SKM-1 (cell line): ENCODE measurements at regions not wholly inside any gene's neighbourhood (a gene's known extent, or its start where the extent isn't known, plus 50 kb on each side); places are given as distances from the start of the nearest gene placed in this dataset.
"Not testable (repeated sequence)": the region's sequence is repeated elsewhere in the genome, so short reads cannot be mapped to it uniquely, and the experiment has no call there.

ENCODE experiments used
- DNase-seq: peaks from one replicate; lab custom pipeline; 2025; ENCODE audit not compliant: unreplicated experiment; lab: John Stamatoyannopoulos, UW

DNA sequence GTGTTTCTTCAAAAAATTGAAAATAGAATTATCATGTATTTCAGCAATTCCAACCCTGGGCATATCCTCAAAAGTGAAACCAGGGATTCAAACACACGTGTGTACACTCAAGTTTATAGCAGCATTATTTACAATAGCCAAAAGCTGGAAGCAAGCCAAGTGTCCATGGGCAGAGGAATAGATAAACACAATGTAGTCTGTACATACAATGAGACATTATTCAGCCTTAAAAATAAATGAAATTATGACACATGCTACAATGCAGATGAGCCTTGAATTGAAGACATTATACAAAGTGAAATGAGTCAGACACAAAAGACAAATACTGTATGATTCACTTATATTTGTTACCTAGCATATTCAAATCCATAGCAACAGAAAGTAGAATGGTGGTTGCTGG is 853.4 kb downstream of the STIM2 start:
- DNase-seq: no peak

DNA sequence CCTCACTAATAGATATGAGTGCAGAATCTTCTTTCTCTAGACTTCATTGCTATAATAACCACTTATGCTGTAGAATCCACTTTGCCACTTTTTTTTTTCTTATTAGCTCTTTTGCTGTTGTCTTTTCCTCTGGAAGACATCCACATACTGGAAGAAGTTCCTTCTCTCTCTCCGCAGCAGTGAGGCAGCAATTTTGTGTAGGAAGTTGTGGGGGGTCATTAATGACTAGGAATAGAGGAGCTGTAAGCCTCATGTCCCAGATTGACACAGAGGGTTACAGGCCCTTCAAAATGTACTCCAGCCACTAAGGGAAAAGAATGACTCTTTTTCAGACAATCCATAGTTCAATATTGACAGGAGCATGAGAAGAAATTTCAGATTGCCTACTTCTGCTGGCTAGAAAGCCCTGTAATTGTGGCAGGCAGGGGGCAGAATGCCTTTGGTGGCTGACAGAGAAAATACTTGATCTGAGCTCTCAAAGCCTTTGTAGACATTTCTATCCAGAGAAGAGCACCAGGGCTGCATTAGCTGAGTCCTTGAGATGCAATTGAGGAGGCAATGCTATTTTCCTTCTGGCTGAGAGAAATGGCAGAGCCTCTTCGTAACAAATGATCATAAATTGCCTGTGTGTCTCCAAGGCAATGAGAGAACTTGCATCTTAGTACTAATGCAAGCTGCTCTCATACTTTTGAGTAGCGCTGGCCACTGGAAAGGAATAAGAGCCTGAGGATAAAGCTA is 856.2 kb downstream of the STIM2 start:
- DNase-seq: no peak

DNA sequence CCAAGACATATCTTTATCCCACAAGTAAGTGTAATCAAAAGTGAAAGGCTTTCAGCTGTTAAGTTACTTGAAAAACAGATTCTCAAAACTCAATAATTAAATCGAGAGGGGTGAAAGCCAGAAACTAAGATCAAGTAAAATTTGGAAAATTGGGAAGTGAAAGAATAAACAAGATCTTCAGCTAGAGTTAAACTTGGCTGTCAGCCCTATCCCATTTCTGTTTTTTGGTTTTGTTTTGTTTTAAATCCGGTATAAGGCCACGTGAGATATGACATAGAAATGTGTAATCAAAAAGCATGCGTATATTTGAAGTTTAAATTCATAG is 856.8 kb downstream of the STIM2 start:
- DNase-seq: no peak

DNA sequence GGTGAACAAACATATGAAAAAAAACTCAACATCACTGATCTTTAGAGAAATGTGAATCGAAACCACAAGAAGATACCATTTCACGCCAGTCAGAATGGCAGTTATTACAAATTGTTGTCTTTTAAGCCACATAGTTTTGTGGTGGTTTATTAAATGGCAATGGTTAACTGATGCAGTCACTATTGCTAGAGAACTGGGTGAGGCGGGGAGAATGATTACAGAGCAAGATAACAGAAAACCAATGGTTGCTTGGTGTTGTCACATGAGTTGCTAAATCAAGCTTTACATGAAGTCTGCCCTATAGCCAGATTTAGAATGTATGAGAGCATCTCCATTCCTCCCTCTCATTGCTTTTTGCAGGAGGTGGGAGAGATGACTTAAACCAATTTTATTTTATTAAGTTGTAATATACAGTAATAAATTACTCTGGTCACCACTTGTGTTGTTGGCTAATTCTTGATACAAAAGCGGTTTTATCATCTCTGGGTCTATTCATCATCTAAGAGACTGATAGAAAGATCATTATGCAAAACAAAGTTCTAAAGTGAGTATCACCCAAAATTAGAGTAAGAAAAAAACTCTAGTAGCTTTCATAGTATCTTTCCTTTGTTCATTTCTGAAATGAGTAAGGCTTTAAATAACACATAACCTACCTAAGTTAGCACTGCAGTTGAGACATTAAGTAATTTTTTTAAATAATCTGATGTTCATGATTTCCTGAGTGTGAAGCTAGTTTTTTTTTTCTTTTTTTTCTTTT is 859.5 kb downstream of the STIM2 start:
- DNase-seq: no peak

DNA sequence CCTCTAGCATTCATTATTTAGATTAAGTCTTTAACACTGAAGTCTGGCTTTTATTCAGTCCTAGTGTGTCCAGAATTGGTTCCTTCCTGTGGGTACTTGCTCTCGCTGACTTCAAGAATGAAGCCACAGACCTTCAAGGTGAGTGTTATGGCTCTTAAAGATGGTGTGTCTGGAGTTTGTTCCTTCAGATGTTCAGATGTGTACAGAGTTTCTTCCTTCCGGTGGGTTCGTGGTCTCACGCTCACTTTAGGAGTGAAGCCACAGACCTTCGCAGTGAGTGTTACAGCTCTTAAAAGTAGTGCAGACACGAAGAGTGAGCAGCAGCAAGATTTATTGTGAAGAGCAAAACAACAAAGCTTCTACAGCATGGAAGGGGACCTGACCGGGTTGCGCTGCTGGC is 860.6 kb downstream of the STIM2 start:
- DNase-seq: no peak

DNA sequence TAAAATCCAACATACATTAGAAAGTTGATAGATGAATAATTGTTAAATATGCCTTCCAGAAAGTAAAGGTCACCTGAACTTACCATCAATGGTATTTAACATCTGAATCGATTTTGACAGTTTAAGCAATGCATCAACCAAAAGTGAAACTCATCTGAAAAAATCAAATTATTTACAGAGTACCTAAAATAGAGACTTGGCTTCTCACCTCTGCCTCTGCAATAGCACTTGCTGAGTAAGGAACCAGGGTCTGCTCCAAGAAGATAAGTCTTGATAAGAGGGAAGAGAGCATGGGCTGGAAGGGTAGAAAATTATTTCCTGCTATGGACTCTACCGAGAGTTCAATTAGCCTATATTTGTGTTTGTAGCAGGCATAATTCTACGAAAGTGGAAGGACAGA is 868.3 kb downstream of the STIM2 start:
- no peak for DNase-seq

DNA sequence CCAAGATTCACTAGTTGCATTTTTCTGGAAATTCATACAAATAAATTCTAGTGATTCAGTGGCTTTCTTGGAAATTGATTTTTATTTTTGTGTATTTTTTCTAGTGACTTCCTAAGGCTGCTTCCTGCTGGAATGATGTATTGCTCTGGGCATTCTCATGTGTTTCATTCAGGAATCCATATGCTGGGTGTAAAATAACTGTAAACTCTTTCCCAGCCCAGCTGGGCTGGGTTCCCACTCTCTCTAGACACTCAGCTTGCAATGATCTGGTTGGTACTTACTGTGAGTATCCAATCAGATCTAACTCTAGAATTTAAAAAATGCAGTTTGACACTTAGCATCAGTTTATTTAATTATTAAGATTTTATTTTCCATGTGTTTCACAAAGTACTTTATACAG is 882.2 kb downstream of the STIM2 start:
- DNase-seq: no peak

DNA sequence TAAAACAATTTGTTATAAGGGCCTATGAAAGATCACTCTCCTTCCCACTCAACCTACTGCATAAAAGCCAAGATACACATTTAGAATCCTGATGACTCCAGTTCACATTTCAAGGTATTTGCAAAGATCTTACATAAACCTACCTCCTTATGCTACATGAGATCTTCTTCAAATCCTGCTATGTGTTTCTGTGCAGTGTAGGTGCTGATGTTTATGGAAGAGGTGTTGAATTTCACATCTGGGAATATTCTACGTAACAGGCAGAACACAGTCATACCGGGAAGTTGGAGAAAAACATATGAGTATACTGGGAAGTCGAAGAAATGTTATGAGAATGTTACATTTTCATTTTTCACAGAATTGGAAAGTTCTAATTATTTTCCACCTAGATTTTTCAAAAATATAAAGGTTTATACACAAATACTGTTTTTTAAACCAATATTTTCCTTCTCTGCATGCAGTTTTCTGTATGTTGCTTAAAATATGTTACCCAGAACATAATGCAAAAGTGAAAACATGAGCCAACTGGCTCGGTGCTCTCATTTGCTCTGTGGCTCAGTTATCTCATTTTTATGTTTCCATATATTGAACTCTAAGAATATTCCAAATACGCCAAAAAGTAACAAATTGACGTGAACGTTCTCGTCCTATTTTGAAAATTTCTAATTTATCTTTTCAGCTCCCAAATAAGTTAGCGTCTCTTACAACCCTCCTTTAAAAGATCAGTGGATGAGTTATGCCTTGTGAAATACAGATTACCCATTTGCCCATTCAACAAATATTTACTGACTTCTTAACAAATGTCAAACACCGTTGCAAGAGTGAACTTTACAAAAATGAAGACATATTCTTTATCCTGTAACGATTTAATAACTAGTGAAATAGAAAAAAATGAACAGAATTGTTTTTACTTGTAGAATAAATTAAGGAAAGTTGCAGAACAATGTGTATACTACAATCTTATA is 899.3 kb downstream of the STIM2 start:
- no peak for DNase-seq

DNA sequence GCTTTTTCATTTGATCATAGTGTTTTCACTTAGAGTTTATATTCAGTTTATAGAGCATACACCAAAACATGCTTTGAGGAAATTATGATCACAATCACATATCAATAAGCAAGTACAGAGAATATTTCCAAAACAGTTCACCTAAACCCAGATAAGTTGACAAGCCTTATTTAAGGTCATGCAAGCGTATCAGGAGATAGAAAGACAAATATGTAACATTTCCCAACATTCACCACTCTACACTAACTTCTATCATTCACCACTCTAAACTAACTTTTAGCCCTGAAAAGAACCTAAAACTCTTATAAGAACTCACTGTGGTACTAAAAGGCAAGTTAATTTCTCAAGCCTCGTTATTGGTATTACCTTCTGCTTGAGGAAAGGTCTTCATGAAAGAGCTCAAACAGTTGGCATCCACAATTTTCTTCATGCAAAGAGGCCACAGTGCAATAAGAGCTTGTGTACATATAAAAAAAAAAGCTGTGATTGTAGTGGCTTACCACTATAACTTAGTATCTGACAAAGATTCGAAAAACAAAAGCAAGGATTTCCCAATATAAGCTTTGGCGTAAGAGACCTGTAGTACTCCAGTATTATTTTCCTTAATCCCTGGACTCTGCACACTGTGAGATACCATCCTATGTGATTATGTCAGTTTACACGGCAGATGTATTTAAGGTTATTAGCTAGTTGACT is 903.3 kb downstream of the STIM2 start:
- no peak for DNase-seq

DNA sequence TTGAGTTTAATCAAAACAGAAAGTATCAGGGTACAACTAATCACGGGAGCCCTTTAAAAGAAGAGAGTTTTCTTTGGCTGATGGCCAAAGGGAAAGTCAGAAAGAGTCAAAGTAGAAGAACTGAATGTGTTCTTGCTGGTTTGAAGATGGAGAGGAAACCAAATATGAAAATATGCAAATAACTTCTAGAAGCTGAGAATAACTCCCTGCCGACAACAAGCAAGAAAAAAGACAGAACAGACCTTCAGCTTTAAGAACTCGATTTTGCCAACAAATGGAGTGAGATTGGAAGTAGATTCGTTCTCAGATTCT is 903.8 kb downstream of the STIM2 start:
- no peak for DNase-seq

DNA sequence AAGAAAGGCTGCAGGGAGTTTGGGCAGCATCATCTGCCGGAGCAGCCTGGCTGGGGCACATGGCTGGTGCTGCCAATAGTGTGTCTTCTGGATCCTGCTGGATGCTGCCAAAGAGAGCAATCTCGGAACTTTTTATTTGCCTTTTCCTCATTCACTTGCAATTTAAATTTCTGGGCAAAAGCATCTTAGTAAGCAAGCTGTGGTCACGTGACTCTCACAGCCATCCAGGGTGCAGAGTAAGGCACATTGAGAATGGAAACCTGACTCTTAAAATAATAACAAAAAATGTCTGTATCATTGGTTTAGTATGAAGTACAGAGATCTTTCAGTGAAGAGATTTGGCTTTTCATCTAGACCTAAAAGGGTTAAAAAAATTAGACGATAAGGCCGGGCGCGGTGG is 910.3 kb downstream of the STIM2 start:
- DNase-seq: no peak

DNA sequence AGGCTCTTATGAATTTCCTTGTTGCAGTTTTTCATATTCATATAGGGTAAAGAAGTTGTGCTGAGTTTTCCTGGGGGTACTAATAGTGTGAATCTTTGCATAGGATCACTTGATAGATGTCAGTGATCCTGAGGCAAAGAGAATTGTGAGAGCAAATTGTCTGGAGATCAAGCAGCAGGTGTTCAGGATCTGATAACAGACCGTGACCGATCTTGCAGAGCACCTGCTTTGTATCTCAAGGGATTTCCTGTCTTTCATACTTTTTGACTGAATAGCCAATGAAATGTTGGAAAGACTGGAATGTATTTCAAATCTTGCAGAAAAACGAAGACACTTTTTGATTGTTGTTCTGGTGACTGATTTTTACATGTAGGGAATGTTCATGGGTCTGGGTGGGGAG is 914.5 kb downstream of the STIM2 start:
- no peak for DNase-seq

DNA sequence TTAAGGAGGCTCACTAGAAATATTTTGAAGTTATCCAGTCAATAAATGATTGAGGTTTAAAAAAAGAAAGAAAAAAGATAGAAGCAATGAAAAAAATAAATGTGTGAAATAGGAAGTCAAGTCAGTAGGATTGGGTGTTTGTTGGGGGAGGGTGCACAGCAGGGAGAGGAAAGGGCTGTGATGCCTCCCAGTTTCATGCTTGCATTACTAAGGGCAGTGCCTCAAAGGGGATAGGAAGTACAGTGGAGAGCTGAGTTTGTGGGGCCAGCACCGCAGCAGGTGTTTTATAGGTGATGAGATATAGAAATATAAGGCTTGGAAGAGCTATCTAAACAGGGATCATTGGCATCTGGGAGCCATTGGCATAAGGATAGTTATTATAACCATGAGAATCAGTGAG is 919.2 kb downstream of the STIM2 start:
- no peak for DNase-seq

DNA sequence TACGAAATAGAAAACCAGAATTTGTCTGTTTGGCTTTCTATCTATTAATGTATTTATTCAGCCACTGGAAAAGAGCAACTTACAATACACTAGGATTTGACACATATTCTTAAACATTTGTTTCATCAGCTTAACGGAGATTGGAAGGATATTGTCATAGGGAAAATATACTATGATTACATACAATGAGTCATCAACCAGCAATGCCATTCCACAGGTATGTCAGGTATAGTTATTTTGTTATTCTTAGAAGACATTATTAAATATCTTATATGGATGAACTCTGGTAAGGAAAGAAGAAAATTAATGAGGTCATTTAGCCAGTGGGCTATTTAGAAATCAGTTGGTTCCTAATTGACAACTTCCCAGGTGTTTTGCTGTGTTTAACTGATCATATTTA is 926.6 kb downstream of the STIM2 start:
- DNase-seq: no peak

DNA sequence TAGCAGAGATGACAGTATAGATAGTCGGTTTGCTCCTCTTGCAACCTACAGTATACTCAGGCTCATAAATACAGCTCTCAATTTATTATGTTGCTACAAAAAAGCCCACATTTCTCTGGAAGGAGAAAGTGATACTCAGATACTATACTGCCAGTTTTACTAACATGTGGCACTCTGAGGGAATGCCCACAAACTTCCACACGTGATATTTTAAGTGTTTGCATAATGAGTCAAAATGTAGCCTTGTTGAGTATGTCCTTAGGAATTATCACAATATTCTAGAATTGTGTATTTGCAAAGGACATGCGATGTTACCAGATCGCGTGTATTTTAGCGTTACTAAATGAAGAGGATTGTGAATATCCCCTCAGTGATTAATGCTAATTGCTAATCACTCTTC is 929.1 kb downstream of the STIM2 start:
- no peak for DNase-seq

DNA sequence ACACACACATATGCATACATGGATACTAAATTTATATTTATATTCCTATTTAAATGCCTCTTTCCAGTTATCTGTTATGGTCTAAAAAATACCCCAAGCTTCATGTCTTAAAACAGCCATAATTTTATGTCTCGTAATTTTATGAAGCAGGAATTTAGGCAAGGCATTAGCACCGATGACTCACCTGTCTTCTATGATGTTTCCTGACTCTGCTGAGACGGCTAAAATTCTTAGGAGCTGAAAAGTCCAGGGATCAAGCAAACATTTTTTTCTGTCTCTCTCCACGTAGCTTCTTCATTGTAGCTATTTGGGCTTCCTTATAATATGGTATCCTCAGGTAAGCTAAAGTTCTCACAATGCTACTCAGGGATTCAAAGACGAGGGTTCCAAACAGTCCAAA is 930.3 kb downstream of the STIM2 start:
- DNase-seq: no peak

DNA sequence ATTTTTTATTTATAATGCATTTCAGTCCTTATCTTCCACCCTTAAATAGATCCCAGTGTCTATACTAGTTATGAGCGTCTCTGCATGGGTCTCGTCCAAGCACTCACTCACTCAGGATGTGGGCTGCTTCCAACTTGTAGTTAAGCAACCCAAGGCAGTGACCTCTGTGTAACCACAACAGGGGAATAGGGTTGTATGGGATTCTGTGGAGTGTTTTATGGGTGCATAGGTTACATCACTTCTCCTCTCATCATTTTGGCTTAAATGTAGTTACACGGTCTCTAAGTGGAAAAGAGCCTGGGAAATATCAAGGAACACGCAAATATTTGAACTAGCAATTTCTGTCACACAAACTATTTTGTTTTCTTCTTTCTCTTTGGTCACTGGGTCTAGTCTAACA is 931.0 kb downstream of the STIM2 start:
- no peak for DNase-seq

DNA sequence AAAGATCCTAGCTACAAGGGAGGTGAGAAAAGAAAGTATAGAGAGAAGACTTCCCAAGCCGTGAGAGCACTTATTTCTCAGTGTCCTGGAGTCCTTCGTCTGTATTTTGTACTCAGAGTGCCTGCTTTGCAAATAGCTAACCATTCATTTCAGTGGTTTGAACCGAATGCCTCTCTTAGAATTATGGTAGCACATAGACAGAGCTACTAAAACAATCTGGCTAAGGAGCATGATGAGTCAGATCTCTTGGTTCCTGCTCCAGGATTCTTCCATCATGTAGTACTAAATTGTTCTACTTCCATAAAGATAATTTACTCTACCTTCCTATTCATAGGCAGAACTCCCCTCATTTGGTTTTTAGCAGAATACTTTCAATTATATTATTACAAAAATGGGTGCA is 946.6 kb downstream of the STIM2 start:
- DNase-seq: no peak

DNA sequence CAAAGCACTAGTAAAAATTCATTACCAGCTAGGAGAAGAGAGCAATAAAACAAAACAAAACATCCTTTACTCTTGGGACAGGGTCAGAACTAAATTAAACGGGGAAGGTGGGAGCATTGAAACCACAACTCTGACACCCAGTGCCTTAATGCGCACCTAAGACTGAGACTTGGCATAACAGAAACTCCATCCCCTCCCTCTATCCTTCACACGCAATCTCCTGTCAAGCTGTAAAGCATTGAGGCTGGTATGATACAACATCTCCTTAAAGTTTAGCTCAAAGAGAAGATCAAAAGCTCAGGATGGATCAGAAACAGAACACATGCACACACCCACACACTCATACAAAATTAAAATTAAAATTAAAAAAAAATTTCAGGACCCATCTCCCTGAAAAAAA is 951.3 kb downstream of the STIM2 start:
- DNase-seq: no peak

DNA sequence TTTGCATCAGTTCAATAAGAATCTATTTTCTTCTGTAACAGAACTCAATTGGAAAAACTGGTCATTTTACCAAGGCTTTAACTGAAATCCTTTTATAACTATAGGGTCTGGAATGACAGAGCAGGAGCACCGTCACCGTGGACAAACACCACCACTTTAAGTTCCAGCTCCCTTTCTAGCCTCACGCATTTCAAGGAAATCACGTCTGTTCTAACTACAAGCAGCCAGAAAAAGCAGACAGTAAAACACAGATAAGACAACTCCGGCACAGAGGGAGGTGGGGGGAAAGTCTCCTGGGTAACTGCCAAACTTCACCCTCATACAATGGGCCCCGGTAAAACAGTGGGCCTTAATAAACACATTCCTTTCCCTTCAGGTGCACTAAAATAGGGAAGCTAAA is 952.6 kb downstream of the STIM2 start:
- not testable (repeated sequence) for DNase-seq

DNA sequence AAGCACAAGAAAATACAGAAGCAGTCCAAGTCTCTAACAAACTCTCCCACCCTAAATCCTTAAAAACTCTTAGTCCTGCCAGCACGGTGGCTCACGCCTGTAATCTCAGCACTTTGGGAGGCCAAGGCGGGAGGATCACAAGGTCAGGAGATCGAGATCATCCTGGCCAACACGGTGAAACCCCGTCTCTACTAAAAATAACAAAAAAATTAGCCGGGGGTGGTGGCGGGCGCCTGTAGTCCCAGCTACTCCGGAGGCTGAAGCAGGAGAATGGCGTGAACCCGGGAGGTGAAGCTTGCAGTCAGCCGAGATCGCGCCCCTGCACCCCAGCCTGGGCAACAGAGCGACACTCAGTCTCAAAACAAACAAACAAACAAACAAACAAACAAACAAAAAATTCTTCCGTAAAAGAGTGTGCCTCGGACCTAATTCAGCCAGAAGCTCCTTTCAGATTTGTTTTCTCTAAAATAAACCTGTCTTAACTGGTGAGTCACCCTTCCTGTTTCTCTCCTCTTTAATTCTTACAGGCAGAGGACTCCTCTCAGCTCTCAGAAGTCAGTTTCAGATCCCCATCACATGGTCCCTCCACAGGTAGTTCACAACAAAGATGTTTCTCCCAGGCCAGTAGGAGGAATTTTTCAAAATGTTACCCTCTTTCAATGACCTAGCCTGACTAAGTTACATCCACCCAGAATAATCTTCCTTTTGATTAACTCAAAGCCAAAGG is 953.2 kb downstream of the STIM2 start:
- not testable (repeated sequence) for DNase-seq
